GM23338 (cell line): ENCODE measurements at regions not wholly inside any gene's neighbourhood (a gene's known extent, or its start where the extent isn't known, plus 50 kb on each side); places are given as distances from the start of the nearest gene placed in this dataset.
A peak's percentile ranks its signal among the peaks of the same experiment; 100 is the strongest.

Experiments
- ATAC-seq: fragments of 200-7000 bp; cut with Tn5 transposase; 3 replicates; pipeline ENCODE4 v1.9.1; 2020
- DNase-seq: peaks from one replicate; pipeline ENCODE4 v3.0.0-alpha.2; 2015; ENCODE audit warnings: low spot score
- H2AFZ ChIP-seq: fragments of 200-600 bp; sonication (generic); 2 replicates; pipeline ENCODE4 v1.8.0; 2016; ENCODE audit warnings: antibody characterized with exemption, mild to moderate bottlenecking, moderate library complexity
- H3F3A ChIP-seq: fragments of 200-600 bp; sonication (generic); replicated peaks from 2 replicates; pipeline ENCODE4 v1.8.0; 2017; ENCODE audit warnings: antibody characterized with exemption, mixed run types, low read depth
- H3K27ac ChIP-seq: fragments of 200-600 bp; sonication (generic); 2 replicates; pipeline ENCODE4 v1.6.1; 2016; ENCODE audit warnings: low read depth
- H3K27me3 ChIP-seq: fragments of 200-600 bp; sonication (generic); 2 replicates; pipeline ENCODE4 v1.8.0; 2016; ENCODE audit warnings: mild to moderate bottlenecking, mixed run types, moderate library complexity; ENCODE audit not compliant: insufficient read depth
- H3K36me3 ChIP-seq: fragments of 200-600 bp; sonication (generic); 2 replicates; pipeline ENCODE4 v1.8.0; 2016; ENCODE audit warnings: mild to moderate bottlenecking; ENCODE audit not compliant: insufficient read depth
- H3K4me1 ChIP-seq: fragments of 200-600 bp; sonication (generic); 2 replicates; pipeline ENCODE4 v1.8.0; 2016; ENCODE audit warnings: mild to moderate bottlenecking, moderate library complexity; ENCODE audit not compliant: insufficient read depth
- H3K4me2 ChIP-seq: fragments of 200-600 bp; sonication (generic); 2 replicates; pipeline ENCODE4 v1.7.1; 2017; ENCODE audit warnings: mixed run types
- H3K4me3 ChIP-seq: fragments of 200-600 bp; sonication (generic); 2 replicates; pipeline ENCODE4 v1.6.1; 2016; ENCODE audit warnings: mixed run types
- H3K79me2 ChIP-seq: fragments of 200-600 bp; sonication (generic); replicated peaks from 2 replicates; pipeline ENCODE4 v1.8.0; 2017; ENCODE audit warnings: mild to moderate bottlenecking; ENCODE audit not compliant: insufficient read depth
- H3K9me2 ChIP-seq: fragments of 200-600 bp; sonication (generic); 2 replicates; pipeline ENCODE4 v1.8.0; 2017; ENCODE audit not compliant: insufficient read depth
- H4K20me1 ChIP-seq: fragments of 200-600 bp; sonication (generic); replicated peaks from 2 replicates; pipeline ENCODE4 v1.8.0; 2017; ENCODE audit warnings: mild to moderate bottlenecking; ENCODE audit not compliant: insufficient read depth
- H3K27ac Mint-ChIP-seq: 2 replicates; pipeline ENCODE4 v1.8.0; 2020; ENCODE audit warnings: inconsistent platforms, mild to moderate bottlenecking, moderate library complexity, mixed read lengths
- H3K27me3 Mint-ChIP-seq: 3 replicates; pipeline ENCODE4 v1.8.0; 2022; ENCODE audit warnings: low read depth, mild to moderate bottlenecking, moderate library complexity, mixed read lengths, inconsistent platforms; ENCODE audit not compliant: insufficient read depth, poor library complexity
- H3K36me3 Mint-ChIP-seq: 3 replicates; pipeline ENCODE4 v1.8.0; 2021; ENCODE audit warnings: low read depth, mild to moderate bottlenecking, inconsistent platforms, moderate library complexity, mixed read lengths
- H3K4me1 Mint-ChIP-seq: 3 replicates; pipeline ENCODE4 v1.8.0; 2020; ENCODE audit warnings: mild to moderate bottlenecking, inconsistent platforms, mixed read lengths
- H3K4me3 Mint-ChIP-seq: 3 replicates; pipeline ENCODE4 v1.8.0; 2021; ENCODE audit warnings: moderate library complexity, mild to moderate bottlenecking, inconsistent platforms, mixed read lengths
- H3K9me3 Mint-ChIP-seq: 3 replicates; pipeline ENCODE4 v1.8.0; 2020; ENCODE audit warnings: moderate library complexity, mild to moderate bottlenecking, inconsistent platforms, mixed read lengths
- CREB1 ChIP-seq: fragments of 250-450 bp; sonication (Bioruptor Pico); IDR thresholded peaks from 2 replicates; pipeline ENCODE4 v1.5.0; 2020; ENCODE audit warnings: low read depth, mild to moderate bottlenecking, moderate library complexity
- EZH2 ChIP-seq: fragments of 200-600 bp; sonication (generic); IDR thresholded peaks from one replicate; pipeline ENCODE4 v1.8.0; 2017; ENCODE audit warnings: antibody characterized with exemption, mild to moderate bottlenecking, low read depth; ENCODE audit not compliant: unreplicated experiment
- JUNB ChIP-seq: IDR thresholded peaks from one replicate; pipeline ENCODE4 v1.6.1; 2016; ENCODE audit warnings: antibody characterized with exemption; ENCODE audit not compliant: unreplicated experiment
- POLR2AphosphoS5 ChIP-seq: IDR thresholded peaks from 2 replicates; pipeline ENCODE4 v1.6.1; 2016; ENCODE audit warnings: antibody characterized with exemption, low read depth
- REST ChIP-seq: IDR thresholded peaks from one replicate; pipeline ENCODE4 v1.6.1; 2018; ENCODE audit warnings: antibody characterized with exemption; ENCODE audit not compliant: unreplicated experiment
- STAT1 ChIP-seq: IDR thresholded peaks from one replicate; pipeline ENCODE4 v1.6.1; 2016; ENCODE audit warnings: antibody characterized with exemption; ENCODE audit not compliant: unreplicated experiment
- ZNF114 ChIP-seq: fragments of 250-450 bp; sonication (Bioruptor Pico); IDR thresholded peaks from 2 replicates; pipeline ENCODE4 v1.5.0; 2020; ENCODE audit warnings: mild to moderate bottlenecking, moderate library complexity
- ZNF331 ChIP-seq: fragments of 250-450 bp; sonication (Bioruptor Pico); IDR thresholded peaks from 2 replicates; pipeline ENCODE4 v1.5.0; 2020; ENCODE audit warnings: low read depth, mild to moderate bottlenecking, moderate library complexity
- TF ChIP-seq, protein P1 (sequence below), 2 experiments: fragments of 200-600 bp in 1 of 2; sonication (generic) in 1 of 2; conservative IDR thresholded peaks; 2 replicates each; pipeline versions ENCODE4 v1.5.1 to v1.6.1; 2016 to 2017; ENCODE audit warnings: antibody characterized with exemption in 2 of 2, low read depth in 2 of 2, mild to moderate bottlenecking in 2 of 2, moderate library complexity in 1 of 2
- TF ChIP-seq, protein P2 (sequence below): IDR thresholded peaks from 2 replicates; pipeline ENCODE4 v1.6.1; 2016; ENCODE audit warnings: antibody characterized with exemption

GRCh38 chr1:148379697-148380096 is 103.4 kb downstream of the PPIAL4G start:
- H3K27ac Mint-ChIP-seq = peak overlapping the region; percentile 62; the same call in 1 of the 2 replicates
- peaks cover 17% of the 10 kb centered on the region for H3K27me3 Mint-ChIP-seq
- Histone ChIP-seq H3K27me3 (peaks cover 13% of the 10 kb centered on the region), H3K4me1 (peaks cover 7% of the 10 kb centered on the region; the same call in 1 of the 2 replicates), H3K9me2 (no peaks in the 10 kb centered on the region), H3K4me2 (peak overlapping the region; percentile 88), H2AFZ (peak overlapping the region; percentile 99), H3K36me3 (no peaks in the 10 kb centered on the region), H4K20me1 (no peaks in the 10 kb centered on the region), H3K27ac (no peak overlapping the region), H3K4me3 (peak overlapping the region; percentile 89), H3K79me2 (no peaks in the 10 kb centered on the region), H3F3A (no peaks in the 10 kb centered on the region)
- no peaks in the 10 kb centered on the region for H3K36me3 Mint-ChIP-seq
- no peaks in the 10 kb centered on the region for H3K9me3 Mint-ChIP-seq
- TF ChIP-seq, protein P1, sequence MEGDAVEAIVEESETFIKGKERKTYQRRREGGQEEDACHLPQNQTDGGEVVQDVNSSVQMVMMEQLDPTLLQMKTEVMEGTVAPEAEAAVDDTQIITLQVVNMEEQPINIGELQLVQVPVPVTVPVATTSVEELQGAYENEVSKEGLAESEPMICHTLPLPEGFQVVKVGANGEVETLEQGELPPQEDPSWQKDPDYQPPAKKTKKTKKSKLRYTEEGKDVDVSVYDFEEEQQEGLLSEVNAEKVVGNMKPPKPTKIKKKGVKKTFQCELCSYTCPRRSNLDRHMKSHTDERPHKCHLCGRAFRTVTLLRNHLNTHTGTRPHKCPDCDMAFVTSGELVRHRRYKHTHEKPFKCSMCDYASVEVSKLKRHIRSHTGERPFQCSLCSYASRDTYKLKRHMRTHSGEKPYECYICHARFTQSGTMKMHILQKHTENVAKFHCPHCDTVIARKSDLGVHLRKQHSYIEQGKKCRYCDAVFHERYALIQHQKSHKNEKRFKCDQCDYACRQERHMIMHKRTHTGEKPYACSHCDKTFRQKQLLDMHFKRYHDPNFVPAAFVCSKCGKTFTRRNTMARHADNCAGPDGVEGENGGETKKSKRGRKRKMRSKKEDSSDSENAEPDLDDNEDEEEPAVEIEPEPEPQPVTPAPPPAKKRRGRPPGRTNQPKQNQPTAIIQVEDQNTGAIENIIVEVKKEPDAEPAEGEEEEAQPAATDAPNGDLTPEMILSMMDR (conservative IDR thresholded peaks at IDR 0.05; ENCODE audit: low read depth in 2 of 2) = no peak
- TF ChIP-seq JUNB (no peak), CREB1 (CRISPR knock-in tag) (no peak), STAT1 (no peak), EZH2 (no peak), ZNF114 (CRISPR knock-in tag) (no peak), POLR2AphosphoS5 (no peak), ZNF331 (no peak), REST (no peak)
- TF ChIP-seq, protein P2, sequence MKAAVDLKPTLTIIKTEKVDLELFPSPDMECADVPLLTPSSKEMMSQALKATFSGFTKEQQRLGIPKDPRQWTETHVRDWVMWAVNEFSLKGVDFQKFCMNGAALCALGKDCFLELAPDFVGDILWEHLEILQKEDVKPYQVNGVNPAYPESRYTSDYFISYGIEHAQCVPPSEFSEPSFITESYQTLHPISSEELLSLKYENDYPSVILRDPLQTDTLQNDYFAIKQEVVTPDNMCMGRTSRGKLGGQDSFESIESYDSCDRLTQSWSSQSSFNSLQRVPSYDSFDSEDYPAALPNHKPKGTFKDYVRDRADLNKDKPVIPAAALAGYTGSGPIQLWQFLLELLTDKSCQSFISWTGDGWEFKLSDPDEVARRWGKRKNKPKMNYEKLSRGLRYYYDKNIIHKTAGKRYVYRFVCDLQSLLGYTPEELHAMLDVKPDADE = no peak
- ATAC-seq (peak; percentile 46), DNase-seq (peak; percentile 45)
- peak overlapping the region; percentile 89 for H3K4me3 Mint-ChIP-seq
- peaks cover 5% of the 10 kb centered on the region; the same call in 2 of the 3 replicates for H3K4me1 Mint-ChIP-seq
